OCI-LY1 (cell line): ENCODE measurements at regions not wholly inside any gene's neighbourhood (a gene's known extent, or its start where the extent isn't known, plus 50 kb on each side); places are given as distances from the start of the nearest gene placed in this dataset.

ENCODE experiments used
- H2AFZ ChIP-seq: fragments of 200-600 bp; sonication (generic), shearing (Covaris generic); 2 replicates; pipeline ENCODE4 v1.6.0; 2014; ENCODE audit warnings: antibody characterized with exemption, mild to moderate bottlenecking, low read length
- H3F3A ChIP-seq: fragments of 200-600 bp; sonication (generic), shearing (Covaris generic); 2 replicates; pipeline ENCODE4 v1.6.0; 2014; ENCODE audit warnings: mild to moderate bottlenecking, antibody characterized with exemption, low read length, moderate library complexity; ENCODE audit not compliant: insufficient read depth
- H3K27ac ChIP-seq: fragments of 200-600 bp; sonication (generic); 2 replicates; pipeline ENCODE4 v1.5.1; 2014; ENCODE audit warnings: low read length, mixed run types, mild to moderate bottlenecking, low read depth; ENCODE audit not compliant: poor library complexity, severe bottlenecking
- H3K27me3 ChIP-seq: fragments of 200-600 bp; sonication (generic); 2 replicates; pipeline ENCODE4 v1.6.0; 2014; ENCODE audit warnings: antibody characterized with exemption, mild to moderate bottlenecking, low read length, moderate library complexity; ENCODE audit not compliant: insufficient read depth
- H3K36me3 ChIP-seq: fragments of 200-600 bp; sonication (generic); 2 replicates; pipeline ENCODE4 v1.6.1; 2014; ENCODE audit warnings: mild to moderate bottlenecking, antibody characterized with exemption, low read length, moderate library complexity, mixed read lengths; ENCODE audit not compliant: insufficient read depth
- H3K4me1 ChIP-seq: fragments of 200-600 bp; sonication (generic); 2 replicates; pipeline ENCODE4 v1.5.1; 2014; ENCODE audit warnings: mild to moderate bottlenecking, low read length, moderate library complexity; ENCODE audit not compliant: insufficient read depth, severe bottlenecking
- H3K4me2 ChIP-seq: fragments of 200-600 bp; sonication (generic), shearing (Covaris generic); 2 replicates; pipeline ENCODE4 v1.6.1; 2014; ENCODE audit warnings: low read length
- H3K4me3 ChIP-seq: fragments of 200-600 bp; sonication (generic); 2 replicates; pipeline ENCODE4 v1.5.1; 2014; ENCODE audit warnings: low read length, low read depth, mild to moderate bottlenecking, mixed read lengths; ENCODE audit not compliant: poor library complexity, severe bottlenecking
- H3K79me2 ChIP-seq: fragments of 200-600 bp; shearing (Covaris generic); 2 replicates; pipeline ENCODE4 v1.6.1; 2016; ENCODE audit warnings: mixed run types, low read length, mixed read lengths; ENCODE audit not compliant: insufficient read depth
- H3K9ac ChIP-seq: fragments of 200-600 bp; sonication (generic), shearing (Covaris generic); 2 replicates; pipeline ENCODE4 v1.6.1; 2014; ENCODE audit warnings: mild to moderate bottlenecking, low read length, mixed read lengths
- H3K9me2 ChIP-seq: fragments of 200-600 bp; sonication (generic), shearing (Covaris generic); 2 replicates; pipeline ENCODE4 v1.6.1; 2014; ENCODE audit warnings: low read depth, mild to moderate bottlenecking, low read length, mixed read lengths
- H3K9me3 ChIP-seq: fragments of 200-600 bp; shearing (Covaris generic); 2 replicates; pipeline ENCODE4 v1.6.1; 2014; ENCODE audit warnings: low read length, mixed read lengths
- H4K20me1 ChIP-seq: fragments of 200-600 bp; sonication (generic), shearing (Covaris generic); 2 replicates; pipeline ENCODE4 v1.6.0; 2016; ENCODE audit warnings: mild to moderate bottlenecking, low read length; ENCODE audit not compliant: insufficient read depth
- EZH2 ChIP-seq: fragments of 200-600 bp; sonication (generic), shearing (Covaris generic); IDR thresholded peaks from 2 replicates; pipeline ENCODE4 v1.8.0; 2017; ENCODE audit warnings: borderline replicate concordance, mixed run types, mild to moderate bottlenecking, antibody characterized with exemption, low read length, moderate library complexity, mixed read lengths
- TF ChIP-seq, protein P1 (sequence below): fragments of 200-600 bp; sonication (generic), shearing (Covaris generic); IDR thresholded peaks from 2 replicates; pipeline ENCODE4 v1.5.1; 2017; ENCODE audit warnings: mild to moderate bottlenecking, antibody characterized with exemption, low read length, moderate library complexity, mixed read lengths

DNA sequence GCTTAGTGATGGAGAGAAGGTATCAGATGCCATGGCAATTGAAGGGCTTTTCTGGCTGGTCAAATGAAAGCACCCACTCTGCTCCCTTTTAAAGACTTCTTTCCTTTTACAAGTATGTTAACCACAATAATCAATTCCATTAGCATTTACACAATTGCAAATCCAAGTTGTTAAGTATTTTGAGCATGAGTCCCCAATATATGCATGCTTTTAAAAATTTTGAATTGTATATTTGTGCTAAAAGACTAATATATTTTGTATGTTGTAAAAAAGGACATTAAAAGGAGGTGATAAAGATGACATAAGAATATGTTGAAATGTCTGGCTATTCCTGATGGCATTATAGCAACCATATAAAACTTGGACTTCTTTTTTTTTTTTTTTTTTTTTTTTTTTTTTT, 639.9 kb upstream of the CPEB2 start:
- Histone ChIP-seq H3K9ac (no peak overlapping the region), H3F3A (no peaks in the 10 kb centered on the region), H3K27ac (no peak overlapping the region), H3K36me3 (no peaks in the 10 kb centered on the region), H3K9me3 (no peaks in the 10 kb centered on the region), H3K4me2 (no peak overlapping the region), H3K79me2 (no peaks in the 10 kb centered on the region), H3K27me3 (no peaks in the 10 kb centered on the region), H3K9me2 (no peaks in the 10 kb centered on the region), H2AFZ (no peak overlapping the region), H3K4me3 (no peak overlapping the region), H4K20me1 (no peaks in the 10 kb centered on the region), H3K4me1 (no peaks in the 10 kb centered on the region)
- no peak for TF ChIP-seq EZH2
- TF ChIP-seq, protein P1, sequence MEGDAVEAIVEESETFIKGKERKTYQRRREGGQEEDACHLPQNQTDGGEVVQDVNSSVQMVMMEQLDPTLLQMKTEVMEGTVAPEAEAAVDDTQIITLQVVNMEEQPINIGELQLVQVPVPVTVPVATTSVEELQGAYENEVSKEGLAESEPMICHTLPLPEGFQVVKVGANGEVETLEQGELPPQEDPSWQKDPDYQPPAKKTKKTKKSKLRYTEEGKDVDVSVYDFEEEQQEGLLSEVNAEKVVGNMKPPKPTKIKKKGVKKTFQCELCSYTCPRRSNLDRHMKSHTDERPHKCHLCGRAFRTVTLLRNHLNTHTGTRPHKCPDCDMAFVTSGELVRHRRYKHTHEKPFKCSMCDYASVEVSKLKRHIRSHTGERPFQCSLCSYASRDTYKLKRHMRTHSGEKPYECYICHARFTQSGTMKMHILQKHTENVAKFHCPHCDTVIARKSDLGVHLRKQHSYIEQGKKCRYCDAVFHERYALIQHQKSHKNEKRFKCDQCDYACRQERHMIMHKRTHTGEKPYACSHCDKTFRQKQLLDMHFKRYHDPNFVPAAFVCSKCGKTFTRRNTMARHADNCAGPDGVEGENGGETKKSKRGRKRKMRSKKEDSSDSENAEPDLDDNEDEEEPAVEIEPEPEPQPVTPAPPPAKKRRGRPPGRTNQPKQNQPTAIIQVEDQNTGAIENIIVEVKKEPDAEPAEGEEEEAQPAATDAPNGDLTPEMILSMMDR, result no peak

GRCh38 chr4:14364953-14365536, 637.2 kb upstream of the CPEB2 start:
- Histone ChIP-seq H3K4me2 (no peak overlapping the region), H3K36me3 (no peaks in the 10 kb centered on the region), H2AFZ (no peak overlapping the region)

DNA sequence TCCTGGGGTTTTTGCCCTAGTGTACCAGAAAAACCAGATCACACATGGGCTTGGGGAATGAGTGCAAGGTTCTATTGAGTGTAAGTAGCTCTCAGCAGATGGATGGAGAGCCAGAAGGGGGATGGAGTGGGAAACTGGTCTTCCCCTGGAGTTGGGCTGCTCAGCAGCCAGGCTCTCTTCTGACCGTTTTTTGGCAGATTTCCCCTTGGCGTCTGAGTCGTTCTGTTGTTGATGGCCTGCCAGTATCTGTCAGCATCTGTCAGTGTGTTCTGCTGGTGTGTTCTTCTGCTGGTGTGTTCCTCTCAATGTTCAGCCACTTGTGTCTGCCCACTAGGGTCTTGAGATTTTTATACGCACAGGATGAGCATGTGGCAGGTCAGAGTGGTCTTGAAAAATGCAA, 633.9 kb upstream of the CPEB2 start:
- Histone ChIP-seq H3K4me1 (no peaks in the 10 kb centered on the region), H3K4me2 (no peak overlapping the region), H3K36me3 (no peaks in the 10 kb centered on the region), H3K27me3 (no peaks in the 10 kb centered on the region), H3K27ac (no peak overlapping the region), H3K4me3 (no peak overlapping the region), H2AFZ (no peak overlapping the region), H3K79me2 (no peaks in the 10 kb centered on the region), H3K9me3 (no peaks in the 10 kb centered on the region), H3K9ac (no peak overlapping the region), H4K20me1 (no peaks in the 10 kb centered on the region), H3F3A (no peaks in the 10 kb centered on the region), H3K9me2 (no peaks in the 10 kb centered on the region)
- TF ChIP-seq, protein P1, result no peak
- no peak for TF ChIP-seq EZH2

More at GRCh38 chr4:14364953-14365536, 637.2 kb upstream of the CPEB2 start:
- Histone ChIP-seq H3K9me2 (no peaks in the 10 kb centered on the region), H3F3A (no peaks in the 10 kb centered on the region), H3K9me3 (no peaks in the 10 kb centered on the region), H3K4me1 (no peaks in the 10 kb centered on the region), H3K27me3 (no peaks in the 10 kb centered on the region), H3K4me3 (no peak overlapping the region), H3K9ac (no peak overlapping the region), H3K79me2 (no peaks in the 10 kb centered on the region), H4K20me1 (no peaks in the 10 kb centered on the region), H3K27ac (no peak overlapping the region)
- TF ChIP-seq, protein P1, result no peak
- no peak for TF ChIP-seq EZH2
